ENCODE measurements at regions not wholly inside any gene's neighbourhood (a gene's known extent, or its start where the extent isn't known, plus 50 kb on each side); places are given as distances from the start of the nearest gene placed in this dataset.

DNA sequence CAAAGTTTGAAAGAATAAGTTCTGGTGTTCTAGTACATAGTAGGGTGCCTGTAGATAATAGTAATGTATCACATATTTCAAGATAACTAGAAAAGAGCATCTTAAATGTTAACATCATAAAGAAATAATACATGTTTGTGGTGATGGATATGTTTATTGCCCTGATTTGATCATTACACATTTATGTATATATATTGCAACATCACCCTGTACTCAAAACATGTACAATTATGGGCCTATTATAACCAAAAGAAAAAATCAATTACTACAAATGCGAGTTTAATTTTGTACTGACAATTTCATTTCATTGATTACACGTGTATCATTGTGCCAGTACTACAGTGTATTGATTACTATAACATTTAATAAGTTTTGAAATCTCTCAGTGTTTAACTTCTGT lies 609.2 kb upstream of the BRINP3 start:
- ATAC-seq: no peak

GRCh38 chr1:191096405-191096804 lies 618.7 kb upstream of the BRINP3 start:
- TF ChIP-seq RARB (CRISPR knock-in tag; IDR thresholded peaks at IDR 0.05) (no peak), ZNF8 (CRISPR knock-in tag; IDR thresholded peaks at IDR 0.05) (no peak), TCF4 (CRISPR knock-in tag; IDR thresholded peaks at IDR 0.05; ENCODE audit: borderline replicate concordance) (no peak), SNAI2 (CRISPR knock-in tag; IDR thresholded peaks at IDR 0.05) (no peak), CREB5 (CRISPR knock-in tag; IDR thresholded peaks at IDR 0.05; ENCODE audit: low read depth) (no peak), ZC3H10 (CRISPR knock-in tag; IDR thresholded peaks at IDR 0.05) (no peak), ZNF70 (CRISPR knock-in tag; IDR thresholded peaks at IDR 0.05) (no peak), ZFP30 (CRISPR knock-in tag; IDR thresholded peaks at IDR 0.05) (no peak), OSR1 (CRISPR knock-in tag; IDR thresholded peaks at IDR 0.05) (no peak), POU6F1 (CRISPR knock-in tag; IDR thresholded peaks at IDR 0.05; ENCODE audit: borderline replicate concordance, low read depth) (no peak)
- TF ChIP-seq, protein P1, sequence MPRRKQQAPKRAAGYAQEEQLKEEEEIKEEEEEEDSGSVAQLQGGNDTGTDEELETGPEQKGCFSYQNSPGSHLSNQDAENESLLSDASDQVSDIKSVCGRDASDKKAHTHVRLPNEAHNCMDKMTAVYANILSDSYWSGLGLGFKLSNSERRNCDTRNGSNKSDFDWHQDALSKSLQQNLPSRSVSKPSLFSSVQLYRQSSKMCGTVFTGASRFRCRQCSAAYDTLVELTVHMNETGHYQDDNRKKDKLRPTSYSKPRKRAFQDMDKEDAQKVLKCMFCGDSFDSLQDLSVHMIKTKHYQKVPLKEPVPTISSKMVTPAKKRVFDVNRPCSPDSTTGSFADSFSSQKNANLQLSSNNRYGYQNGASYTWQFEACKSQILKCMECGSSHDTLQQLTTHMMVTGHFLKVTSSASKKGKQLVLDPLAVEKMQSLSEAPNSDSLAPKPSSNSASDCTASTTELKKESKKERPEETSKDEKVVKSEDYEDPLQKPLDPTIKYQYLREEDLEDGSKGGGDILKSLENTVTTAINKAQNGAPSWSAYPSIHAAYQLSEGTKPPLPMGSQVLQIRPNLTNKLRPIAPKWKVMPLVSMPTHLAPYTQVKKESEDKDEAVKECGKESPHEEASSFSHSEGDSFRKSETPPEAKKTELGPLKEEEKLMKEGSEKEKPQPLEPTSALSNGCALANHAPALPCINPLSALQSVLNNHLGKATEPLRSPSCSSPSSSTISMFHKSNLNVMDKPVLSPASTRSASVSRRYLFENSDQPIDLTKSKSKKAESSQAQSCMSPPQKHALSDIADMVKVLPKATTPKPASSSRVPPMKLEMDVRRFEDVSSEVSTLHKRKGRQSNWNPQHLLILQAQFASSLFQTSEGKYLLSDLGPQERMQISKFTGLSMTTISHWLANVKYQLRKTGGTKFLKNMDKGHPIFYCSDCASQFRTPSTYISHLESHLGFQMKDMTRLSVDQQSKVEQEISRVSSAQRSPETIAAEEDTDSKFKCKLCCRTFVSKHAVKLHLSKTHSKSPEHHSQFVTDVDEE (CRISPR knock-in tag; IDR thresholded peaks at IDR 0.05): no peak
- ATAC-seq: no peak

More for the DNA sequence above, 609.2 kb upstream of the BRINP3 start:
- TF ChIP-seq, protein P1 (CRISPR knock-in tag; IDR thresholded peaks at IDR 0.05): no peak
- TF ChIP-seq SNAI2 (CRISPR knock-in tag; IDR thresholded peaks at IDR 0.05) (no peak), TOX (CRISPR knock-in tag; IDR thresholded peaks at IDR 0.05; ENCODE audit: borderline replicate concordance) (no peak), ESRRG (CRISPR knock-in tag; IDR thresholded peaks at IDR 0.05) (no peak), OSR1 (CRISPR knock-in tag; IDR thresholded peaks at IDR 0.05) (no peak), ISL1 (CRISPR knock-in tag; IDR thresholded peaks at IDR 0.05) (no peak), PATZ1 (CRISPR knock-in tag; IDR thresholded peaks at IDR 0.05; ENCODE audit: borderline replicate concordance) (no peak), ZFP30 (CRISPR knock-in tag; IDR thresholded peaks at IDR 0.05) (no peak), ZFP3 (CRISPR knock-in tag; IDR thresholded peaks at IDR 0.05) (no peak), CREB5 (CRISPR knock-in tag; IDR thresholded peaks at IDR 0.05; ENCODE audit: low read depth) (no peak), RARB (CRISPR knock-in tag; IDR thresholded peaks at IDR 0.05) (no peak), CSDC2 (CRISPR knock-in tag; IDR thresholded peaks at IDR 0.05) (no peak), ZNF8 (CRISPR knock-in tag; IDR thresholded peaks at IDR 0.05) (no peak), ARNTL (CRISPR knock-in tag; IDR thresholded peaks at IDR 0.05; ENCODE audit: borderline replicate concordance, low read depth) (no peak), GLIS3 (CRISPR knock-in tag; IDR thresholded peaks at IDR 0.05) (no peak), PPARA (CRISPR knock-in tag; IDR thresholded peaks at IDR 0.05; ENCODE audit: borderline replicate concordance) (no peak), TCF4 (CRISPR knock-in tag; IDR thresholded peaks at IDR 0.05; ENCODE audit: borderline replicate concordance) (no peak), ZNF70 (CRISPR knock-in tag; IDR thresholded peaks at IDR 0.05) (no peak)
- TF ChIP-seq, protein P2, sequence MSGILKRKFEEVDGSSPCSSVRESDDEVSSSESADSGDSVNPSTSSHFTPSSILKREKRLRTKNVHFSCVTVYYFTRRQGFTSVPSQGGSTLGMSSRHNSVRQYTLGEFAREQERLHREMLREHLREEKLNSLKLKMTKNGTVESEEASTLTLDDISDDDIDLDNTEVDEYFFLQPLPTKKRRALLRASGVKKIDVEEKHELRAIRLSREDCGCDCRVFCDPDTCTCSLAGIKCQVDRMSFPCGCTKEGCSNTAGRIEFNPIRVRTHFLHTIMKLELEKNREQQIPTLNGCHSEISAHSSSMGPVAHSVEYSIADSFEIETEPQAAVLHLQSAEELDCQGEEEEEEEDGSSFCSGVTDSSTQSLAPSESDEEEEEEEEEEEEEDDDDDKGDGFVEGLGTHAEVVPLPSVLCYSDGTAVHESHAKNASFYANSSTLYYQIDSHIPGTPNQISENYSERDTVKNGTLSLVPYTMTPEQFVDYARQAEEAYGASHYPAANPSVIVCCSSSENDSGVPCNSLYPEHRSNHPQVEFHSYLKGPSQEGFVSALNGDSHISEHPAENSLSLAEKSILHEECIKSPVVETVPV (CRISPR knock-in tag; IDR thresholded peaks at IDR 0.05): no peak

All from SK-N-SH treated with all-trans-retinoic acid at 6 μM for 48 hours (cell line).